ENCODE measurements at regions not wholly inside any gene's neighbourhood (a gene's known extent, or its start where the extent isn't known, plus 50 kb on each side); places are given as distances from the start of the nearest gene placed in this dataset.

DNA sequence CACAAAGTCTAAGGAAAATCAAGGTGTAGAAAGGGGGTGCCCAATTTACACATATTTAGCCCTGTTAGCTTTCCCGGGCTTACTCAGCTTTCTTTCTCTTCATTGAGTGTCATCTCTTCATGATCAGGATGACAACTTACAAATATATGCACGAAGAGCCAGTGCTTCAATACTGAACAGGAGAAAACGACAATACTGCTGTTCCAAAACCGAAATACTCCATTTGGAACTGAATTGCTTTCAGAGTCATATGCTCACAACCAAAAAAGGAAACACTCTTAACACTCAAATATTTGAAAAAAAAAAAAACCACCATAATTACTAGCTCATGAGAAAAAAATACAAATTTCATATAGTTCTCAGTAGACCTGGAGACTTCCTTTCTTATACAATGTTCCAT, 272.1 kb upstream of the DUSP10 start:
- TF ChIP-seq, protein P1, sequence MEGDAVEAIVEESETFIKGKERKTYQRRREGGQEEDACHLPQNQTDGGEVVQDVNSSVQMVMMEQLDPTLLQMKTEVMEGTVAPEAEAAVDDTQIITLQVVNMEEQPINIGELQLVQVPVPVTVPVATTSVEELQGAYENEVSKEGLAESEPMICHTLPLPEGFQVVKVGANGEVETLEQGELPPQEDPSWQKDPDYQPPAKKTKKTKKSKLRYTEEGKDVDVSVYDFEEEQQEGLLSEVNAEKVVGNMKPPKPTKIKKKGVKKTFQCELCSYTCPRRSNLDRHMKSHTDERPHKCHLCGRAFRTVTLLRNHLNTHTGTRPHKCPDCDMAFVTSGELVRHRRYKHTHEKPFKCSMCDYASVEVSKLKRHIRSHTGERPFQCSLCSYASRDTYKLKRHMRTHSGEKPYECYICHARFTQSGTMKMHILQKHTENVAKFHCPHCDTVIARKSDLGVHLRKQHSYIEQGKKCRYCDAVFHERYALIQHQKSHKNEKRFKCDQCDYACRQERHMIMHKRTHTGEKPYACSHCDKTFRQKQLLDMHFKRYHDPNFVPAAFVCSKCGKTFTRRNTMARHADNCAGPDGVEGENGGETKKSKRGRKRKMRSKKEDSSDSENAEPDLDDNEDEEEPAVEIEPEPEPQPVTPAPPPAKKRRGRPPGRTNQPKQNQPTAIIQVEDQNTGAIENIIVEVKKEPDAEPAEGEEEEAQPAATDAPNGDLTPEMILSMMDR (IDR thresholded peaks at IDR 0.05; ENCODE audit: low read depth, low read length) = no peak
- no peak for TF ChIP-seq EZH2phosphoT487 (IDR thresholded peaks at IDR 0.05; ENCODE audit: low read depth)
